WERI-Rb-1 (cell line): ENCODE measurements at regions not wholly inside any gene's neighbourhood (a gene's known extent, or its start where the extent isn't known, plus 50 kb on each side); places are given as distances from the start of the nearest gene placed in this dataset.

Experiments used
- DNase-seq: peaks from one replicate; pipeline ENCODE4 v3.0.0-alpha.2; 2020
- H3K27ac ChIP-seq: fragments of 250-450 bp; sonication (Bioruptor Pico); 2 replicates; pipeline ENCODE4 v1.5.1; 2020; ENCODE audit warnings: mild to moderate bottlenecking, moderate library complexity
- H3K27me3 ChIP-seq: fragments of 250-450 bp; sonication (Bioruptor Pico); 2 replicates; pipeline ENCODE4 v1.5.1; 2021; ENCODE audit warnings: mild to moderate bottlenecking, low read depth, moderate library complexity; ENCODE audit not compliant: insufficient read depth, severe bottlenecking
- H3K36me3 ChIP-seq: fragments of 250-450 bp; sonication (Bioruptor Pico); 2 replicates; pipeline ENCODE4 v1.5.1; 2020; ENCODE audit warnings: mild to moderate bottlenecking, moderate library complexity
- H3K4me3 ChIP-seq: 2 replicates; pipeline ENCODE4 v1.5.1; 2011; ENCODE audit warnings: low read depth, mild to moderate bottlenecking, control low read depth, low read length
- H3K9me3 ChIP-seq: fragments of 250-450 bp; sonication (Bioruptor Pico); 2 replicates; pipeline ENCODE4 v1.5.1; 2021; ENCODE audit warnings: mild to moderate bottlenecking, moderate library complexity; ENCODE audit not compliant: severe bottlenecking
- TF ChIP-seq, protein P1 (sequence below): IDR thresholded peaks from 2 replicates; pipeline ENCODE4 v1.5.1; 2011; ENCODE audit warnings: low read depth, mild to moderate bottlenecking, control low read depth, inconsistent platforms, low read length

DNA sequence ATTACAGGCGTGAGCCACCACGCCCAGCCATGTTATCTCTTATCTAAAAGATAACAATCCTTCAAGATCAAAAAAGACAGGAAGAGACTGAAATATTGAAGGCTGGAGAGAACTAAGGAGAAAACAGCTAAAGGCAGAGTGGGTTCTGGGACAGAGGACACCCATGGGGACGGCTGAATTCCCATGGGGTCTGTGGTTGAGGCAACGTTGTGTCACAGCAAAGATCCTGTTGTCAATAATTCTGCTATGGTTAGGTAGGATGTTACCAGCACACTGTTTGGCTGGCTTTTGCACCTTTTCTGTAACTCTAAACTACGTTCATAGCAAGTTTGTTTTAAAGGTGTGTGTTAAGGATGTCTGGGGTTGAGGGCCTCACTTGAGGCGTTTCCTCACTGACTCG is 137.7 kb upstream of the APCDD1 start:
- DNase-seq: no peak

DNA sequence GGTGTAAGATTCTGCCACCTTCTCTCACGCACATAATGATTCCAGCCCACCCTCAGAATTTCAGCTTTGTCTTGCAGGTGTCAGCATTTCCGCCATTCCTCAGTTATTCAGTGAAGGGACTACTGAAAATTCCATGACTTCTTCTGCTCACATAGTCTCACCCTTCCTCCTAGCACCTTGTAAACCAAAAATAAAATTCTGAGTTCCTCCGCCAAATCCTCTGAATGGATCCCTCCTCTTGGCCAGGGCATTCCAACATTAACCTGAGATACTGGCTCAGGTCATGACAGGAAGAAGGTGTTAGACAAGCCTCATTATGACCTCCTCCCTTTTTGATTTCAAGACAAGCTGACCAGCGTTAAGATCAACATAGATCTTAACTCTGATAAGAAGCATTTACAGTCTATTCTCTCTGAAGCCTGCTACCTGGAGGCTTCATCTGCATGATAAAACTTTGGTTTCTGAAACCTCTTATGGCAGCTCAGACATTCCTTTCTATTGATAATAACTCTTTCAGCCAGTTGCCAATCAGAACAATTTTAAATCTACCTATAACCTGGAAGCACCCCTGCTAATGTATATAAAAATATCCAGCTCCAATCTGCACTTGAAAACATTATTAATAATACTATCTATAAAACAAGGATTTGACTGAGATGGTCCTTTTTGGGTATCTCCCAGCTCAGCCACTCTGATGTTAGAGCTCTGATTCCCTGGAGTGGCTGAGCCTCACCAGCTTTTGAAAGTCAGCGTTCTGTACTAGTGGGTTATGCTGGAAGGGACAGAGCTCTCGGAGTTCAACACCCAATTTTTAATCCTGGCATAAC is 136.4 kb upstream of the APCDD1 start:
- no peak overlapping the region for H3K27ac ChIP-seq
- no peak for DNase-seq
- TF ChIP-seq, protein P1, sequence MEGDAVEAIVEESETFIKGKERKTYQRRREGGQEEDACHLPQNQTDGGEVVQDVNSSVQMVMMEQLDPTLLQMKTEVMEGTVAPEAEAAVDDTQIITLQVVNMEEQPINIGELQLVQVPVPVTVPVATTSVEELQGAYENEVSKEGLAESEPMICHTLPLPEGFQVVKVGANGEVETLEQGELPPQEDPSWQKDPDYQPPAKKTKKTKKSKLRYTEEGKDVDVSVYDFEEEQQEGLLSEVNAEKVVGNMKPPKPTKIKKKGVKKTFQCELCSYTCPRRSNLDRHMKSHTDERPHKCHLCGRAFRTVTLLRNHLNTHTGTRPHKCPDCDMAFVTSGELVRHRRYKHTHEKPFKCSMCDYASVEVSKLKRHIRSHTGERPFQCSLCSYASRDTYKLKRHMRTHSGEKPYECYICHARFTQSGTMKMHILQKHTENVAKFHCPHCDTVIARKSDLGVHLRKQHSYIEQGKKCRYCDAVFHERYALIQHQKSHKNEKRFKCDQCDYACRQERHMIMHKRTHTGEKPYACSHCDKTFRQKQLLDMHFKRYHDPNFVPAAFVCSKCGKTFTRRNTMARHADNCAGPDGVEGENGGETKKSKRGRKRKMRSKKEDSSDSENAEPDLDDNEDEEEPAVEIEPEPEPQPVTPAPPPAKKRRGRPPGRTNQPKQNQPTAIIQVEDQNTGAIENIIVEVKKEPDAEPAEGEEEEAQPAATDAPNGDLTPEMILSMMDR: no peak

More for the DNA sequence above, 137.7 kb upstream of the APCDD1 start:
- H3K27me3 ChIP-seq: no peaks in the 10 kb centered on the region
- H3K4me3 ChIP-seq: no peak overlapping the region
- no peaks in the 10 kb centered on the region for H3K36me3 ChIP-seq
- no peaks in the 10 kb centered on the region for H3K9me3 ChIP-seq
- TF ChIP-seq, protein P1: no peak
- H3K27ac ChIP-seq: no peak overlapping the region

DNA sequence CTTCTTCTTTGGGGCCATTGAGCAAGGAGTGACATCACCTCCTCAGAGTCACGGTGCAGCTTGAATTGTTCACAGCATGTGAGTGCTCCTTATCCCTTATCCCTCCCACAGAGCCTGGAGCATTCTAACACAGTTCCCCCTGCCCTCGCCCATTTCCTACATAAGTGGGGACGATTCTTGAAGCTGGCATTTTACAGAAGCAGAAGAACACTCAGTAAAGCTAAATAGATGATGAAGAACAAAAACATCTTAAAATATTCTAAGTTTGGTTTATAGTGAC is 135.8 kb upstream of the APCDD1 start:
- no peaks in the 10 kb centered on the region for H3K9me3 ChIP-seq
- DNase-seq: no peak
- H3K4me3 ChIP-seq: no peak overlapping the region
- TF ChIP-seq, protein P1: no peak
- H3K36me3 ChIP-seq: no peaks in the 10 kb centered on the region
- no peak overlapping the region for H3K27ac ChIP-seq
- H3K27me3 ChIP-seq: no peaks in the 10 kb centered on the region

More for the DNA sequence above, 136.4 kb upstream of the APCDD1 start:
- Histone ChIP-seq H3K36me3 (no peaks in the 10 kb centered on the region), H3K27me3 (no peaks in the 10 kb centered on the region), H3K4me3 (no peak overlapping the region), H3K9me3 (no peaks in the 10 kb centered on the region)

DNA sequence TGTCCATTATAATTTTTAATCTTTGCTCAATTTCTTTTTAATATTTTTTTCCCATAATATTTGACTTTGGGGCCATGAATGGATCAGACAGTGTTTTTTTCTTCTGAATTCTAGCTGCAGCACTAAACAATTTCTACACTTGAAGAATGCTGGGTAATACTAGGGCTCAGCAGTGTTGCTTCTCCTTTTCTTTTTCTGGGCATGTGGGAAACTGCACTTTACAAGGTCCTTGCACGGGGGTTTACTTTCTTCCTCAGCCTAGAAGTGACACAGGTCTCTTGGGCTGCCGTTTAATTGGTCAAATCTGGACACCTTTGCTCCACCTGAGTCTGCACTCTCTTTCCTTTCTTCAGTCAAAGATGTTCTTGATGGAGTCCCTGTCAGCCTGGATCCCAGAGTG is 135.4 kb upstream of the APCDD1 start:
- no peak for DNase-seq
- TF ChIP-seq, protein P1: no peak
- no peaks in the 10 kb centered on the region for H3K9me3 ChIP-seq
- no peak overlapping the region for H3K4me3 ChIP-seq
- H3K27ac ChIP-seq: no peak overlapping the region
- no peaks in the 10 kb centered on the region for H3K27me3 ChIP-seq
- H3K36me3 ChIP-seq: no peaks in the 10 kb centered on the region

DNA sequence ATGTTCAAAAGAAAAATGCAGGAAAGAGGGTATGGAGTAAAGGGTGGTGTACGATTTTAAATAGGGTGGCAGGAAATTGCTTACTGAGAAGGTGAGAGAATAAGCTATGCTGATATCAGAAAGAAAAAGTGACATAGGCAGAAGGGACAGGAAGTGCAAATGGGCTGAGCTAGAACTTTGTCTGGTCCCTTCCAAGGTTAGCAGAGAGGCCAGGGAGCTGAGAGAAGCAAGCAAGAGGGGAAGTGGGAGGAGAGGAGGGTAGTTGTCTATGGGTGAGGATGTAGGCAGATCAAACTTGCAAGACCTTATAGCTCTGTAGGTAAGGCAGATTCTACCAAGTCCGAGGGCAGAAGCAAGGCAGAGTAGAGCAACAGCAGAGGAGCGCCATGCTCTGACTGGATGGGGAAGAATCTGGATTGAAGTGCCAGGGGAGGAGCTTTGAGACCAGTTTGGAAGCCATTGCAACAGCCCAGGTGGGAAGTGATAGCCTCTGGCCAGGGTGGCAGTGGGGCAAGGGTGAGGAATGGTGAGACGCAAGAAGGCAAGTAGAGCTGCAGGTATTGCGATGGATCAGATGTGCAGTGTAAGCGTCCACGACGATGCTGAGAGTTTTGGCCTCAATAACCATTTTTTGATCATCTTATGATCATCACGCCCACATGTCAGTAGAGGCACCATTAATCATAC is 134.4 kb upstream of the APCDD1 start:
- no peak for DNase-seq
- Histone ChIP-seq H3K4me3 (no peak overlapping the region), H3K27me3 (no peaks in the 10 kb centered on the region), H3K36me3 (no peaks in the 10 kb centered on the region), H3K9me3 (no peaks in the 10 kb centered on the region), H3K27ac (no peak overlapping the region)
- TF ChIP-seq, protein P1: no peak
